ENCODE measurements at regions not wholly inside any gene's neighbourhood (a gene's known extent, or its start where the extent isn't known, plus 50 kb on each side); places are given as distances from the start of the nearest gene placed in this dataset.

DNA sequence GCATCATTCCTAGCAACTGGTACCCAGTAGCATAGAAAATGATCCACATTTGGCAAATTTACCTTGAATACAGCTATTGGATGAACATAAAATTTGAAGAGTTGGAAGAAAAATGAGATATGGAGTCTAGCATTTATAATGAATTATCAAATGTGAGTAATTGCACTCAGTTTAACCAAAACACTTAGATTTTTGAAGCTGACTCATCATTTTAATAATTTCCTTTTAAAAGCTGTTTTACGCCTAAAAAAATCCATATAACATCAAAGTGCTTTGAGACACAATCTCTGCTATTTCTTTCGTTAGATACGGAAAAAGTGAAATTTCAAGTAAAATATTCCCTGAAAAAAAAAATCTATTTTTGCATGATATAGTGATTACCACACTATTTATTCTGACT lies 767.4 kb downstream of the ROBO2 start:
- H3K4me3 ChIP-seq (ENCODE audit: low read length) = no peak overlapping the region
- no peak for DNase-seq (ENCODE audit: low read depth)
- no peak for TF ChIP-seq CTCF (conservative IDR thresholded peaks at IDR 0.05; ENCODE audit: low read depth, low read length)

DNA sequence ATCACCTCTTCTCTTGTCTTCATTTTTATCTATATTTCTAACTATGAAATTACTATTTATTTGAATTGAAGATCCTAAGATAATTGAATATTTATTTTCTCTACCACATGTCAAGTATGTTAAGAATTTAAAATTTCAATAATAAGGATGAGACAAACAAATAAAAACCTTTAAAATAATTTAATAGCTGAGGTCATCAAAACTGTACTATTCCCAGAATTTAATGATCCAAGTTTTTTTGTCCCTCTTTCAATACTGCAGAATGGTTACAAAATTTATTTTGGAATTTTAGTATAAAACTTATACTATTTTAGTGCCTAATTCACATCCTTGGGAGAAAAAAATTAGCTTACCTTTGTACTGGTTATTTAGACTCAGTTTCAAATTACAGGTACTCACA lies 774.9 kb downstream of the ROBO2 start:
- no peak for TF ChIP-seq CTCF (conservative IDR thresholded peaks at IDR 0.05; ENCODE audit: low read depth, low read length)
- H3K4me3 ChIP-seq (ENCODE audit: low read length) = no peak overlapping the region
- DNase-seq (ENCODE audit: low read depth) = no peak

DNA sequence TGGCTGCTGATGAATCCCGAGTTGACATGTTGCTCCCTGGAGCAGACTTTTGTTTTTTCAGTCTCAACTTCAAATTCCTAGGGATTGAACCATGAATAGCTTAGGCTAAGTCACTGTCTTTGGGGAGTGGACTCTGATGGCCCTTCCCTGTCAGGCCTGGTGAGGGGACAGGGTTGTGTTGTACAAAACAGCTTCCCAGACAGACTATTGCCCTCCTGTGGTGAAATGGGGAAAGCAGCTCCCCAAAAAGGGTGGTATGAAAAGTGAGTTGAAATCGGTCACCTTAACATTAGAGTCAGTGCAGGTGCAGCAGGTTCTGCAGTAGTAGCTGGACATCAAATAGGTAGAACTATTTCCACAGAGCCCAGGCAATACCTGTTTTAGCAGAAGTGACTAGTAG lies 775.6 kb downstream of the ROBO2 start:
- no peak overlapping the region for H3K4me3 ChIP-seq (ENCODE audit: low read length)
- peak; percentile 53 for TF ChIP-seq CTCF (conservative IDR thresholded peaks at IDR 0.05; ENCODE audit: low read depth, low read length)
- no peak for DNase-seq (ENCODE audit: low read depth)

- no peak for TF ChIP-seq CTCF (conservative IDR thresholded peaks at IDR 0.05; ENCODE audit: low read depth, low read length)
- H3K4me3 ChIP-seq (ENCODE audit: low read length) = no peak overlapping the region
- DNase-seq (ENCODE audit: low read depth) = no peak
Measured at GRCh38 chr3:77816366-77816765, 776.5 kb downstream of the ROBO2 start.

- TF ChIP-seq CTCF (conservative IDR thresholded peaks at IDR 0.05; ENCODE audit: low read depth, low read length) = no peak
- H3K4me3 ChIP-seq (ENCODE audit: low read length) = no peak overlapping the region
- DNase-seq (ENCODE audit: low read depth) = peak; percentile 90
Measured at GRCh38 chr3:77825001-77825827, 785.3 kb downstream of the ROBO2 start.

- TF ChIP-seq CTCF (conservative IDR thresholded peaks at IDR 0.05; ENCODE audit: low read depth, low read length) = no peak
- H3K4me3 ChIP-seq (ENCODE audit: low read length) = no peak overlapping the region
- no peak for DNase-seq (ENCODE audit: low read depth)
Measured at GRCh38 chr3:77835921-77836320, 796.0 kb downstream of the ROBO2 start.

GRCh38 chr3:77837456-77838025 lies 797.6 kb downstream of the ROBO2 start:
- DNase-seq (ENCODE audit: low read depth) = no peak
- TF ChIP-seq CTCF (conservative IDR thresholded peaks at IDR 0.05; ENCODE audit: low read depth, low read length) = no peak
- no peak overlapping the region for H3K4me3 ChIP-seq (ENCODE audit: low read length)

Measured in retinal pigment epithelial cell (primary cell).